HS-5 (cell line): ENCODE measurements at regions not wholly inside any gene's neighbourhood (a gene's known extent, or its start where the extent isn't known, plus 50 kb on each side); places are given as distances from the start of the nearest gene placed in this dataset.
"Not testable (repeated sequence)": the region's sequence is repeated elsewhere in the genome, so short reads cannot be mapped to it uniquely, and the experiment has no call there.

Source experiments
- DNase-seq: peaks from one replicate; pipeline ENCODE4 v3.0.0-alpha.2; 2012; ENCODE audit warnings: low read depth

DNA sequence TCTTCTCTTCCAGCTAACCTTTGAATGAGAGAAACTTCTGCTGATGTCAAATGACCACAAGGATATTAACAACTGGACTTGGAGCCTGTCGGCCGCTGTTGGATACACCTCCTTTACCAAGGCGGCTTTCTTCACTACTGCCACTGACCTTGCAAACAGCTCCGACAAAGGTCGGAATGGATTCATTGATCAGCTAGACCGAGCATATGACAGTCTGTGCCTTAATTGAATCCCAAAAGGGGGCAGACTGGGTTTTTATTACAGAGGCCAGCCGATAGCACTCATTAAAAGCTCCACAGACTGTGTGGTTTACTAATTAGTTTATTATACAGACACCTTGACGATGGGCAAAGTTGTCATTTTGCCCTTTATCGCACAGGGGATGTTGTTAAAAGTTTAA is 394.5 kb downstream of the RERGL start:
- no peak for DNase-seq

DNA sequence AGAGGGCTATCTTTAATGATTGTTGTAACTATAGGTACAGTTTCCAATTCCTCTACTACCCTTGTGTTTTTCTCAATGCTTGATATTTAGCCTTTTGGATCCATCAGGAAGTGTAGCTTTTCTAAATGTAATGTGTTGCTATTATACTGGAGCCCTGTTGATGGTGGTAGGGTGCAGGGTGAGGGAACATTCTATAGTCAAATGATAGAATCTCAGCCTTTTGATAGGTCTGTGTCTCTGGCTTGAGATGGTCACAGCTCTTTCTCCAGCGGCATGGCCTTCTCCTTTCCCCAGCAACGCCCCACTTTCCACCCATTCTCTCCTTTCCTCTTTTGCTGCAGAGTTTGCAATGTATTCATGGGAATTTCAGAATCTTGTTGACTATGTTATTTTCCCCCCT is 398.6 kb downstream of the RERGL start:
- DNase-seq, result no peak

DNA sequence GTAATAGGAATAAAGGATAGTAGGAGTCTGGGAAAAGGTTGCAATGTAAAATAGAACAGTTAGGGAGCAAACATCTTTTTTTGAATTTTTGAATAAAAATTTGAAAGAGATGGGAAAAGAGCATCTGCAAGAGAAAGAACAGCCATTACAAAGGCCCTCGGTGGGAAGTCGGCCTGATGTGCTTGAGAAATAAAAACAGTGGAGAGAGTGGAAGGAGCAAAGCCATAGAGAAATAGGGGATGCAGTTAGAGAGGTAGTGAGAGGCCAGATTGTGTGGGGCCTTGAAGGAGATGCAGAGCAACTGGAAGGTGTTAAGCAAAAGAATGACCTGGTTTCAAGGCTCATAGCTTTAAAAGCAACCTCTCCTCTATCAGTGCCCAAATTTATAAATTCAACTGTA is 409.8 kb downstream of the RERGL start:
- no peak for DNase-seq

DNA sequence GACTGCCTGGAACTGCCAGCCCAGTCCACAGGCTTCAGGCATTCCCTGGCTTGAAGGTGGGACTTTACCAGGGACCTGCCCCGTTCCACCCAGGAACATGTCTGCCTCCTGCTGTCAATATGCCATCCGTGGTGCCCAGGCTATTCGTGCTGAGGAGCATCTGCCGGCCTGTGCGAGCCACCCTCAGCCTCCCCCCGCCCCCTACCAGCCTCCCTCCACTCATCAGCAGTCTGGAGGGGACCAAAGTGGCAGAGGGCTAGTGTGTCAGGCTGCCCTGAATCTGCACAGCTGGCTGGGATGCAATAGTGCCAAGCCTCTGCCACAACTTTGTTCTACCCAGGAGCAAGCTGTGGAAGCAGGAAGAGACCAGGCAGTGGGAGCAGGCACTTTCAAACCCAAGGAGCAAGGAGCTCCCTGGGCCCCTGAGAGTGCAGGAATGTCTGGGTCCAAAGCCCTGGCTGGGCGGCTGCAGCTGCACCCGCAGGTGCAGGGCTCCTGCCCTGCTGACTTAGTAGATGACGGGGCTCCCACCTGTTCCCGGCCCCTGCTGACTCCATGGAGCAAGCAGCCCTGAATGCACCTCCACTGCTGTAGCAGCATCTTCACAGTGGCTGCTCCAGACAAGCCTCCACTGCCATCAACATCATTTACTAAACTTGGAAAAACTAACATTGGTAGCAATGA is 423.2 kb downstream of the RERGL start:
- DNase-seq, result no peak

DNA sequence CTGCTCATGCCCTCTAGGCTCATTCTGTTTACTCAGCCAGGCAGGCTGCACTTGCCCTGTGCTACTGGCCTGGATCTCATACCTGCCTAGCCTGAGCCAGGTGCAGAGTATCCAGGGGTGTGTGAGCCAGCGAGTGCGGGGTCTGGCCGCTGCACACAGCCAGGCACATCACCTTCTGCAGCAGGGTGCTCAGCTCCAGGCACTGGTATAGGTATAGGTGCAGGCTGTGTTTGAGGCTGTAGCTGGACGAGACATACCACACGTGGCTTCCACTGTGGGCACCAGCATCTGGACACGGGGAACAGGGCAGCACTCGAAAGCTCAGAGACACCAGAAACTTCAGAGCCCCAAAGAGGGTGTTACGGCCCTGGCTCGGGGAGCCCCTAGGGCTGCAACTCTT is 424.2 kb downstream of the RERGL start:
- DNase-seq, result no peak

DNA sequence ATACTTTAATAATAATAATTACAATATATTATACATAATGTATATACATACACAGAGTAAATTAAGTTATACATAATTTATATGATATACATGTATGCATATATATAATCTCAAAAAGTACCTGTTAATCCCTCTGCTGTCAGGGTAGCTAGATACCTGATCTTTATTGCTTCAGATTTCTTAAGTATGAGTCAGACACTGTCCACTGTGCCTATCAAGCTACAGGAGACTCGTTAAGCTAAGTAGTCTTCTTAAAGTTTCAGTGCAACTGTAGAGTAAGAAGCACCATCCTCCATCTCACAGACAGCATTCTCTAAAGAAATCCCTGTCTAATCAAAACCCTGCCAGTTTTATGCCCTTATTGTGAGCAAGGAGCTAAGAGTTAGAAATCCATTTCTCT is 428.7 kb downstream of the RERGL start:
- no peak for DNase-seq

DNA sequence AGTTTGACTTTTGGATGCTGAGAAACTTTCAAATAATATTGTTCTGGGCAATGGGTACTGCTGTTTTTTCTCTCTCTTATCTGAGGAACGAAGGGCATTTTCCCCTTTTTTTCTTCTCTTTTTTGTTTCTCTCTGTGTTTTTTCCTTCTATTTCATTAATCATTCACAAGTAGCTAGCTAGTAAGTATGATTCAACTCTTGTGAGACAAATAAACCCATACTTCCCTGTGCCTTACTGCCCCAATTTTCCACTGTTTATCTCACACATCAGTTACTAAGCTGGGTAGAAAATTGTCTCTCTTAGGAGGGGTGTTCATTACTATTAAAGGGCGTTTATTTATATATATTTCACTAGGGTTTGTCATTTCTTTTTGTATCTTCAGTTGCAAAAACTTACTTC is 437.6 kb downstream of the RERGL start:
- DNase-seq, result no peak

DNA sequence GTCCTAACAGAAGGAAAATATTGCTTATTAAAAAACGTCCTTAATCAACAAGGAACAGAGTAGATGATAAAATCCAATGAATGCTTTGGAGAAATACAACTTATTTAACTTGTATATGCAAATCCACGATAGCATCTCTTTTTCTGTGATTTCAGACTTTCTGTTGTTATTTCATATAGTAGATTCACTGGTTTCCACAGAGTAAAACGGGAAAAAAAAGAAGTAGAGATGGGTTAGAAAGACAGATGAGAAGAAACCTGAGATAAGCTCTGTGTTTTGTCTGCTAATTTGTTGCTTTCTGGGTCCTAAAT is 447.7 kb downstream of the RERGL start:
- no peak for DNase-seq

DNA sequence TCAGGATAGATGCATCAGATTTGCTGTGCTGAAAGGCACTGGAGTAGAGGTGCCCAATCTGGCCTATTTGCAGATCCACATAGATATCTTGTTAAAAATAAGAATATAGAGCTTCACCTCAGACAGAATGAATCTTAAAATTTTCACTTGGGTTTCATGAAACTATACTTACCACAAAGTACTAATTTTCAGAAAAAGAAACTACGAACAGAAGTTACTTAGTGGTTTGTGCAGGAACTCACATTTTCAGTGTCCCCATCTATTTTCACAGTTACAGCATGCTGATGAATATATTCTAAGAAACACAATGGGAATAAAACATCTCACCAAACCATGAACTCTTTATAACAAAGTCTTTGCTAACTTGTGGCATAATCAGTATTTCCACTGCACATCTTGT is 449.4 kb downstream of the RERGL start:
- no peak for DNase-seq

DNA sequence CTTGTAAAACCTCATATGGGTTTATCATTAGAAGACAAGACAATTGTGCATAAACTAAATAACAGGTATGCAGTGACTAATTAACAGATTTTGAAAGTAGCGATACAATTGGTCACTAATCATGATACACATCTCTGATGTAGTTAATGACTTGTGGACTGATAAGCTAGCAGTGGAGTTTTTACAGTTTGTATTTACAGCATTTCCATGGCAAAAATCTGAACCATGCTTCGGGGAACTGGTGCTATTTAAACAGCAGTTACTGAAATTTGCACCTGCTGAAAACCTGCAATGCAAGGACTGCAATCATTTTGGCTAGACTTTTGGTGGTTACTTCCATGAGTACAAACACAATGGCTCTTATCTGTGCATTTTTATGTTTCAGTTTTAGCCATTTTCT is 471.2 kb downstream of the RERGL start:
- no peak for DNase-seq

DNA sequence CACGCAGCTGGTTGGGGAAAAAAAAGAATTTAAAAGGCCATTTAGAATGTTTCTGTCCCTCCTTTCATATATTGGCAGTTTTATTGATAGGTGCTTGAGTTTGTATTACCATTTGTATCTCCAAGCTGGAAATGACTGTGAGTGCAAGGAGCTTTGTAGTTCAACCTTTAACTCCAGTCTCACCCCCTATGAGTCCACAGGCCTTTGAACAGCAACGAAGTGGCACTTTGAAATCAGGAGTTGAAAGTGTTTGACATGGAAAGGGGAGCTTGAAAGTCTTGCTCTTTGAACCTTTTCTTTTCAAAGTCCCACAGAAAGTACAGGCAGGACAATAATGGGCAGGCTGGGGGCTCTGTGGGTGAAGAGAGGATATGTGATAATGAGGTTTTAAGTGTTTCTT is 480.3 kb downstream of the RERGL start:
- no peak for DNase-seq

DNA sequence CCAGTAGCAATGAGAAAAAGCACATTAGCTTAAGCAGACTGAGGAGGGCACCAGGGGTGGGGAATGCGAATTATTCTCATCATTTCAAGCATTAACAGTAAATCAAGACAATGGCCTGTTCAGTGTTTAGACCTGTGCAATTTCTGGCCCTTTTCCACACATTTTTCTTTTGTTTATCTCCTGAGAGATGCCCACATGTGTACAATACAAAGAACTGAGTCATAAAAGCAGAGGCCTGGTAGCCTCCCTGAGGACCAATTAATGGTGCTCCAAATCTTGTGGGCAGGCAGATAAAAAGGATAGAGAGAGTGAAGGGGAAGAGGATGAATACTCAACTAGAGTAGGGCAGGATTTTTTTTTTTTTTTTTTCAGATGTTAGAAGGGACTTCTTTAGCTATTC is 480.8 kb downstream of the RERGL start:
- peak; percentile 38 for DNase-seq

DNA sequence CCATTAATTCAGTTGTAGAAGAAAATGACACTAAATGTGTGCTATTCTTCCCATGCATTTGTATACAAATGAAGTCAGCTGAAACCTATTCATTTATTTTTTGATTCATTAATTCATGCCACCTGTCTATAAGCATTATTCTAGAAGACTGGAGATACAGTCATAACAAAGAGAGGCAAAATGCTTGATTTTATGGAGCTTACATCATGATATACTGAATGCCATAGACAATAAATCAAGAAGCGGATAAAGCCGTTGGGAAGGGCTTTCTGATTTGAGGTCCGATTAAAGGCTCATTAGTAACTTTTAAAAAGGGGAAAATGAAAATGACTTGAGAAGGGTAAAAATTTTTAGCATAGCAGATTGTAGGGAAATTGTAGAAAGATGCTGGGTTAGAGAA is 494.9 kb downstream of the RERGL start:
- DNase-seq, result no peak

DNA sequence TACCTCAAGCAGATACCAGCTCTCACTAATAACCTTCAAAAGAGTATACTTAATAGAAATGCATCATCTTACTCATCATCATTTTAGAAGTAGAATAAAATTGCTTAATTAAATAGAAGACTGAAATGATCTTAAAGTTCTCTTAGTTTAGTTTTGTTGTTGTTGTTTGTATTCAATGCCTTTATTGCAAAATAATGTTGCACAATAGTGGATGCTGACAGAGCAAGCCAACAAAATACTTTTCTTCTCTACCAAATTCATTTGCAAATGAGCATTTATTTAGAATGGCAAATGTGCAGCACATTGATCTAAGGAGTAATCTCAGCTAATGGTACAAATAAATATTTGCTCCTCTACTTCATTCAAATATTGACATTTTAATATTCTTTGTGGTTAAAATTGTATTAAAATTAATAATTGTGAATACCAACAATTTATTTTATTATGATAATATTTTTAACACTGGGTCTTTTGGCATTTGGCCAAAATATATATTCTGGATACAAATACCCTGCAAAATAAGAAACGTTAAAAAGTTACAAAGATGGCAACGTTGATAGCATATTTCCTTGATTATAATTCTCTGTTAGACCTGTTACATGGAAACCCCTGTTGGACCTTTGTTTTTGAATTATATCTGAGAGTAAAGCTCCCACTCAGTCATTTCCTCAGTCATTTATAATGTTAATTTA is 496.1 kb downstream of the RERGL start:
- no peak for DNase-seq

DNA sequence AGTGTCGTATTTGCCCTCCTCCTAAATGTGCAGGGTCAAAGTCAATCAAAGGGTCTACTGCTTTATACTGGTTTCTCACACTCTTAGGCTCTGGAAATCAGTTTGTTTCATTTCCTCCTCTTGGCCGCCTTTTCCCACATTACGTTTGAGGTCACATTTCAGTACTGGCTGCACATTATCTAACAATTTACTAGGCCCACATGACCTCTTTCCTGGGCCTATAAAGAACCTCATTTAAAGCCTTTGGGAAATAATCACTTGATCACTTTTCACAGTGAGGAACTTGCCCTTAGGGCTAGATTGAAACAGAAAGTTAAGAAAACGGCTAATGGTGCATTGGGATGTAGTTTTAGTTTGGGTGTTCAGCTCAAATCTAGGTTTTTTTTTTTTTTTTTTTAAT is 497.5 kb downstream of the RERGL start:
- no peak for DNase-seq

DNA sequence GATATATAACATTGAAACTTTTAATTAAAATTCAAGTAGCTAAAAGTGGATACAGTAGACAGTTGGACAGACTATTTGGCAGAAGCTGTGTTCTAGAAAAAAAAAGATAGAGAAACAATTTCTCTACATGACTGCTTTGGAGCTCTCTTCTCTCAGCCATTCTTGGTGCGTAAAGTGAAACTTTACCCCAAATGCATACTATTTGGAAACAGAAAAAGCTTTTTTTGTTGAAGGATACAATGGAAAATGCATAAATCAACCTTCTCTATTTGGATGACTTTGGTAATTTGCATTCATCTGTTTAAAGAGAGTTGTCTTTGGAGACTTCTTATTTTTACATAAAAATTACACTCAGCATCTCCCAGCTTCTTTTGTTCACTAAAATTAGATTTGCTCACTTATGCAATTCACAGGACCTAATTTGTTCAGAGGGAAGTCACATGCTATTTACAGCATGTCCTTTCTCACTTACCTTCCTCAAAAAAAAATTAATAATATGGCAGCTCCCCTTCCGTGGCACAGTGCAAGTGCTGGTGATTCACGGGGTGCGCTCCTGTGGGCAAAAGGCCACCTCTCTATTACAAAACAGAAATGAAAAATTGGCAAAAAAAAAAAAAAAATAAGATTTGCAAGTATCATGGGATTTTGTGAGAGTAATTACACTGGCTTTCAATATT is 498.9 kb downstream of the RERGL start:
- no peak for DNase-seq

DNA sequence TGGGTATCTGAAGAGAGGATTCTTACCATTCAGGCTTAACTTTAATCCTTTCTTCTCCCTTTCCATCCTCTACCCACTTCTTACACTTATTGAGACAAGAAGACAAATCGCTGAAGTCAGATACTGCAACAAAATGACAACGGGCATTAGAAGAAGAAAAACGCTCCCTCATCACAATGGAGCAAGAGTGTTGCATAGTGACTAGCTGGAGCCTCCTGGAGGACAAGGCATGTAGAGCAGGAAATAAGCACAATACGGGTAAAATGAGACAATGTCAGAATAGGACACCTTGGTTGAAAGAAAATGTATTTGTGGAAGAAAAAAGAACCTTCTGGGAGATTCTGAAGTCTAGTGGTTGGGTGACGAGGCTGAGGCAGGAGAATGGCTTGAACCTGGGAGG is 501.0 kb downstream of the RERGL start:
- no peak for DNase-seq

DNA sequence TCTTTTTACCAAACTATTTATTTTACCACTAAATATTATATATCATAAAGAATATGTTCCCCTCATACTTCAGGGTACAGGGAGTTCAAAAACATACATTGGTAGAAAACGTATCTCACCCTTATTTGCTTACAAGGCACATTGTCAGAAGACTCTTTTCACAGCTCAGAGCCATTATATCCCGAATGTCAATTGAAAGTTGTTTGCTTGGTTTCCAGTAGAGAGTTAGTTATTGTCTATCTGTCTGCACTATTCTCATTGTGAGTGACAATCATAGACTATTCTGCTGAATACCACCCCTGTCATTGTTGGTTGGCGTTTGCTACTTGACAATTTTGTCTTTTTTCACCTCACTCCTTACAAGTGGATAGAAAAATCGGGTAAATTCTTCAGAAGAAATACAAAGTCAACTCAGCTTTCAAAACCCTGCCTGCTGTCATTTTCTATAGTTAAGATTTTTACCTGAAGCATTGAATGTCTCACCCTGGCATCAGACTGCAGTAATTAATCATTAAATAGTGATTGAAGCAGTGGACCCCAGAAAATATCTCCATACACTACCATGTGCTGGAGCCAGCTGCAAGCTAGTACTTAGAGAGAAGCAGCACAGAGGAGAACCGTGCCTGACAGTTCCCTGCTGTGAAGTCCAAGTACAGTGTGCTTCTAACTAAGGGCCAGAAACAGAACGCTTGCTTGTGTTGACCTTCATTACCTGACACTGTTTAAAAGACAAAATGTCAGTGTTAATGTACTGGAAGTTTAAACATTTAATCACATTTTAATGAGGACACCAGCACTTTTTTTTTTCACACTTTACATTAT is 510.6 kb downstream of the RERGL start:
- DNase-seq, result no peak

DNA sequence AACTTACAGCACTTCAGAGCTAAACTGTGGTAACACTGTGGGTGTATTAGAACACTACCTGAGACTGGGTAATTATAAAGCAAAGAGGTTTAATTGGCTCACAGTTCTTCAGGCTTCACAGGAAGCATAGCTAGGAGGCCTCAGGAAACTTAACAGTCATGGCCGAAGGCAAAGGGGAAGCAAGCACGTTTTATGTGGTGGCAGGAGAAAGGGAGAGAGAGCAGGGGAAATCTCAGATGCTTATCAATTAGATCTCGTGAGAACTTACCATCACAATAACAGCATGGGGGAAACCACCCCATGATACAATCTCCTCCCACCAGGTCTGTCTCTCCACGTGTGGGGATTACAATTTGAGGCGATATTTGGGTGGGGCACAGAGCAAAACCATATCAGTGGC is 512.6 kb downstream of the RERGL start:
- no peak for DNase-seq

DNA sequence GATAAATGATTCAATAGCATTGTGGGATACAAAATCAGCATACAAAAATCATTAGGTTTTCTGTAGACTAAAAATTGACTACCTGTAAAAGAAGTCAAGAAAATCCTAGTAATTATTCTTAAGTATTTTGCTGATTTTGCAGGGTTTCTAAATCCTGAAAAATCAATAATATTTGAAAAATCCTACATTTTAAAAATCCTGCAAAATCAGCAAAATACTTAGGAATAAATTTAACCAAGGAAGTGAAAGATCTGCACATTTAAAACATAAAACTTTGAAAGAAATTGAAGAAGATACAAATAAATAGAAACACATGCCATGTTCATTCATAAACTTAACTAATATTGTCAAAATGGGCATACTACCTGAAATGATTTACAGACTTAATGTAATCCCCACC is 517.7 kb downstream of the RERGL start:
- no peak for DNase-seq

DNA sequence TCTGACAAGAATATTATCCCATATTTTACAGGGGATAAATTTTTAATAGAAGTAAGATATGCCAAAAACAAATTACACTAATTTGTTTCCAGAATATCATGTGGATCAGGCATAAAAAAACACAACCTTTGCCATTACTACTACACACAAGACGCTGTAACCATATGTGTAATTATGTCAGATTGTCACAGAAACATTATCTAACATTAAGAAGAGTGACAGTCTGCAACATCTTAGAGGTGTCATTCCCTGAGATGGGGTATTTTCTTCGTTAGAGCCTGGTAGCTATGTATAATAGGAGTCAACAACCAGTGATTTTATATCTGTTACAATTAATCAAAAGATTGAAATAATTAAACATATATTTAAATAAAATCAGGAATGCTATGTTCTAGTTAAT is 518.9 kb downstream of the RERGL start:
- no peak for DNase-seq

DNA sequence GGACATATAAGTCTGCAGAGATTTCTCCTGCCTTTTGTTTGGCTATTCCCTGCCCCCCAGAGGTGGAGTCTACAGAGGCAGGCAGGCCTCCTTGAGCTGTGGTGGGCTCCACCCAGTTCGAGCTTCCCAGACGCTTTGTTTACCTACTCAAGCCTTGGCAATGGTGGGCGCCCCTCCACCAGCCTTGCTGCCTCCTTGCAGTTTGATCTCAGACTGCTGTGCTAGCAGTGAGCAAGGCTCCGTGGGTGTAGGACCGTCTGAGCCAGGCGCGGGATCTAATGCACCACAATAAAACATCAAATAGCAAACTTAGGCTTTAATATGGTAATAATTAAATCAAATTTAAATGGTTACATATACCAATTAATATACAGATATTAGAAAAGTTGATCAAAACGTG is 525.4 kb downstream of the RERGL start:
- not testable (repeated sequence) for DNase-seq

DNA sequence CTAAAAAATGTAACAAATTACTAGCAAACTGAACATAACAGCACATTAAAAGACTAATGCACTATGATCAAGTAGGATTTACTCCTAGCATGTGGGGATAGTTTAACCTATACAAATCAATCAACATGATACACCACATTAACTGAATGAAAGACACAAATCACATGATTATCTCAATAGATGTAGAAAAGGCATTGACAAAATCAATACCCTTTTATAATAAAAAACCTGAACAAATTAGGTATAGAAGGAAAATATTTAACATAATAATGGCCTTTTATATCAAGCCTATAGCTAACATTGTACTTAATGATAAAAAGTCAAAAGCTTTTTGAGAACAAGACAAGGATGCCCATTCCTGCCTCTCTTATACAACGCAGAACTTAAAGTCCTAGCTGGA is 540.0 kb downstream of the RERGL start:
- DNase-seq, result no peak
